HG03196 (cell line): ENCODE measurements at regions not wholly inside any gene's neighbourhood (a gene's known extent, or its start where the extent isn't known, plus 50 kb on each side); places are given as distances from the start of the nearest gene placed in this dataset.
"Not testable (repeated sequence)": the region's sequence is repeated elsewhere in the genome, so short reads cannot be mapped to it uniquely, and the experiment has no call there.

Experiments used
- ATAC-seq: cut with Tn5 transposase; IDR thresholded peaks from one replicate; pipeline ENCODE4 v1.9.1; 2021; ENCODE audit not compliant: unreplicated experiment

DNA sequence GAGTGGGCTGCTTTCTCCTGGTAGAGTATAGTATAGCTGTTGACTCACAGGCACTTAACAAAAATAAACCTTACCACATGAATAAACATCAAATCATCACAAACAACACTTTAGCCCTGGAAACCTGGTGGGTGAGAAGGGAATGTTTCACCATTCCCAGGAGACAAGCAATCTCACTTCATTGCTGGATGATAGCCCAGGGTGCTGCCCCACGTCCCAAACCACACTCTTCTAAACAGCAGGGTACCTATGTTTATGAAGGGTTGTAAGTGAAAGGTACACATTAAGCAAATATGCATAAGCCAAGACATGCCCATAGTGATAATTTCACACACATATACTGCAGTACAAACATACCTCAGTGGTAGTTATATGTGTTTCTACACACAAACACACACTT, 276.2 kb downstream of the FGFR2 start:
- no peak for ATAC-seq

- no peak for ATAC-seq
Observed at GRCh38 chr10:121322776-121323175, 275.5 kb downstream of the FGFR2 start.

DNA sequence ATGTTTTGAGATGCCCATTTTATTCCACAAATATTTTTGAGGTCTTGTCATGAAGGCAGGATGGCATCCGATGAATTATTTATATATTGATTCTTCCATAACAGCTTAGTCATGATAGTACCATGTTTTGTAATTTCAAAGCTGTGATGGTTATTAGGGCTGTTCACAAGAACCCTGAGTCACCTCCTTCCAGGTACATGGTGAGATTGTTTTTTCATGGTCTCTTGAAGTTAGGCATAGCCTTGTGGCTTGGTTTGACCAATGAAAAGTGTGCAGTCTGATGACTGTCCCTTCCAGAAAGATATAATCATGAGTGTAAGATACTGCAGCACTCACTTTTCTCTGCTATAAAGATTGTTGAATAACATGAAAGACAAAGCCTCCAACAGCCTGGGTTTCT, 274.8 kb downstream of the FGFR2 start:
- ATAC-seq = no peak

DNA sequence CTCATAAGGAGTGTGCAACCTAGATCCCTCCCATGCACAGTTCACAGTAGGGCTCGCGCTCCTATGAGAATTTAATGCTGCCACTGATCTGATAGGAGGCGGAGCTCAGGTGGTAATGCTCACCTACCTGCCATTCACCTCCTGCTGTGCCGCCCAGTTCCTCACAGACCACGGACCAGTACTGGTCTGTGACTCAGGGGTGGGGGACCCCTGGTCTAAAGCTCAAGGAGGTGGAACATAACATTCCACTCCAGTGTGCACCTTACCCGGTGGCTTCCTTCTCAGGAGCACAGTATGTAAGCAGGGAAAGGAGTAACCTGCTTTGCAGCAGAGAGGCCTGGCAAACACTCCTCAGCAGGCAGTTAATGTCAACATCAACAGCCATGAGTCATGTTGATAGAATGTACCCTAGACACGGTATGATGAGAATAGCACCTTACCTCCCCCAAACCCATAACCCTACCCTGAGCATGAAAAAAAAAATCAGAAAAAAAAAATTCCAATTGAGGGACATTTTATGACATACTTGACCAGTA, 273.5 kb downstream of the FGFR2 start:
- no peak for ATAC-seq

DNA sequence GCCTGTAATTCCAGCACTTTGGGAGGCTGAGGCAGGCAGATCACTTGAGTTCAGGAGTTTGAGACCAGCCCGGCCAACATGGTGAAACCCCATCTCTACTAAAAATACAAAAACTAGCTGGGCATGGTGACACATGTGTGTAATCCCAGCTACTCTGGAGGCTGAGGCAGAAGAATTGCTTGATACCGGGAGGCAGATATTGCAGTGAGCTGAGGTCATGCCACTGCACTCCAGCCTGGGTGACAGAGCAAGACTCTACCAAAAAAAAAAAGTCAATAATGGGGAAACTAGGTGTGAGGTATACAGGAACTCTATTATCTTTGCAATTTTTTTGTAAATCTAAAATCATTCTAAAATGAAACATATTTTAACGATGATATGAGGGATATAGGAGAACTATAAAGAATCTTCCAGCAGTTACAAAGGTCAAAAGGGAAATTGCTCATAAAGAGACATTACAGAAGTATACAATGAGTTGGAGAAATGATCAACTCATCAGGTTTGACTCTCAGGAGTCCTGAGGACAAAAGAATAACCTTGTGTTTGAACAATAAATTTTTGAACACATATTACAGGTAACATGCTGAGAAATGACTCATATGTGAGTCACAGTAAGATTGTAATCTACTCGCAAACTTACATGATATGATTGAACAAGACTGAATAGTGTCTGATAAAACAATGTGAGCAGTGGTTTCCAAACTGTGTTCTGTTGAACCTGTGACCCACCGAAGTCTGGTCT, 272.6 kb downstream of the FGFR2 start:
- no peak for ATAC-seq

- no peak for ATAC-seq
Observed at GRCh38 chr10:121326905-121327304, 271.3 kb downstream of the FGFR2 start.

GRCh38 chr10:121327727-121328126, 270.5 kb downstream of the FGFR2 start:
- ATAC-seq = no peak

DNA sequence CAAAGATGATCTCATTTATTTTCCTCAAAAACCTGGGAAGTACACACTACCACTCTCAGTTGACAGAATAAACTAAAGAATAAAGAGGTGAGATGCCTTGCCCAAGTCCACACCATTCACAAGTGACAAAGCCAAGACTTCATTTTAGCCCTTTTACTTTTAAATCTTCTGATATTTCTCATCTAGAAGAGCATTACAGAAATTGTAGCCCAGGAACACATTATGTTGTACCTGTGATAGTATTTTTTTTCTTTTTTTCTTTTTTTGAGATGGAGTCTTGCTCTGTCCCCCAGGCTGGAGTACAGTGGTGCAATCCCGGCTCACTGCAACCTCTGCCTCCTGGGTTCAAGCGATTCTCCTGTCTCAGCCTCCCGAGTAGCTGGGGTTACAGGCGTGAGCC, 268.6 kb downstream of the FGFR2 start:
- ATAC-seq = not testable (repeated sequence)

GRCh38 chr10:121330563-121330962, 267.7 kb downstream of the FGFR2 start:
- ATAC-seq = no peak

GRCh38 chr10:121332353-121332752, 265.9 kb downstream of the FGFR2 start:
- no peak for ATAC-seq

- no peak for ATAC-seq
Observed at GRCh38 chr10:121332829-121333765, 265.1 kb downstream of the FGFR2 start.

DNA sequence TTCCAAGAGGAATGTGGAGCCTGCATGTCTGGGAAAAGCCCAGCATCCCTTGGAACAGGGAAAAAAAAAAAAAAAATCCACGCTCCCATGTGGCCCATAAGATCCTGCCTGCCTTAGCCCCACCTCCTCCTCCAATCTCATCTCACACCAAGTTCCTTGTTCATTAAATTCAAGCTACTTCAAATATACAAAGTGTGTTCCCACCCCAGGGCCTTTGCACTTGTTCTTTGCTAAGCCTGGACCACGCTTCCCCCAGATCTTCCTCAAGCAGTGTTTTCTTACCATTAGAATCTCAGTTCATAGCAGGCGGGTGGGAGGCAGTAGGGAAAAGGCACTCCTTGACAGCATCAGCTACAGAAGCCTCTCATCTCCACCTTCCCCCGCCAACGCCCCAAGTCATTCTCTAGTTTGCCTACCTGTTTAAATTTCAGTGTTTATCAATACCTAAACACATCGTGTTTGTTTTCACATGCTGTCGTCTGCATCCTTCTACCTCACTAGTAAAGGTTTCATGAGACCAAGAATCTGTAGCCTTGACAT, 262.8 kb downstream of the FGFR2 start:
- no peak for ATAC-seq

GRCh38 chr10:121337427-121337826, 260.8 kb downstream of the FGFR2 start:
- no peak for ATAC-seq

GRCh38 chr10:121338206-121338980, 259.9 kb downstream of the FGFR2 start:
- no peak for ATAC-seq

DNA sequence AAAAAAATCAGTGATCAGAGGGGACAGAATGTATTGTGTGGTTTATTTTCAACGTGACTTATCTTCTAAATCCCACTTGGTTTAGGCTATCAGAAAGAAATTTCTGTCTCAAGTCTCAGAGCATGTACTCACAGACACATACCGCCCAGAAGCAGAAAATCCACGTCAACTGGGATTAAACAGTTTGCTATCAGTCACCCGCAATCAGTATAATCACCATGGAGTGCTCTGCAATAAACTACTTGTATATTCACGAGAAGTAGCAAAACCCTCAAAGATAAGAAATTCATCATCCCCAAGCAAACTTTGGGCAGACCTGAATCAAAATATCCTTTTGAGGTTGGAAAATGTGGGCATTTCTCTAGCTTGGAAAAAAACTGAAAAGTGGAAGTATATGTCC, 259.1 kb downstream of the FGFR2 start:
- no peak for ATAC-seq

DNA sequence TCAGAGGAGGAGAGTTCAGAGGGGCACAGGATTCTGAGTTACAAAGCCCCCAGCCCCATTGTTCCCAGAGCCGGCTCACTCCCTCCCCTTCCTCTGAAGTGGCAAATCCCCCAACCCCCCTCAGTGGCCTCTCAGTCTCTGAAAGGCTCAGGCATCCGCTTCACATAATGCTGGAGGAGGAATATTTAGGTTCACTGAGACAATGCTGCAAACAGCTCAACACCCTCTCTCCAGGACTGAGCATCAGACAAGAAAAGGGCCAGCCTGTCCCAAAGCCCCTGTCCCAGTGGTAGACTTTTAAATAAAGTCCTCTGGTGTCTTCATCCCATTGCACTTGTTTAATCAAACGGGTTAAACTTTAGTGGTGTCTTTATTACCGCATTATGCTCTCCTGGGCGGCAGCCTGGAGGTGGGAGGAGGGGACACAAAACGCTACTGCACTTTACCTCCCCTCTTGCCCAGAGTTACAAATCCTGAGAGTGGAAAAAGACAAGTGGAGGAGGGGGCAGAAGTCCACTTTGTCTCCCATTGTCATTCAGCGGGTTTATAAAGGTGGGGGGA, 257.9 kb downstream of the FGFR2 start:
- ATAC-seq = no peak

GRCh38 chr10:121351540-121351939, 246.7 kb downstream of the FGFR2 start:
- no peak for ATAC-seq

- ATAC-seq = no peak
Observed at GRCh38 chr10:121352231-121352855, 245.9 kb downstream of the FGFR2 start.

DNA sequence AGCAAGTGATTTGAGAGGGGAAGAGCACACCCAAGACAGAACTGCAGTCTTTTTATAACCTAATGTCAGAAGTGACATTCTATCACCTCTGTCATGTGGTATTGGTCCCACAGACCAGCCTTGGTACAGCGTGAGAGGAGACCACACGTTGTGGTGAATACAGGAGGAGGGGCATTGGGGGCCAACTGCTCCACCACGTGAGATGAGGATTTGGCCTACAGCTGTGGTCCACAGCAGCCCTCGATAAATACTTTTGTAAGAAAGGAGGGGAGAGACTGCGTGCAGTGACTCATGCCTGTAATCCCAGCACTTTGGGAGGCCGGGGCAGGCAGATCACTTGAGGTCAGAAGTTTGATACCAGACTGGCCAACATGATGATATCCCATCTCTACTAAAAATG, 243.1 kb downstream of the FGFR2 start:
- no peak for ATAC-seq

- no peak for ATAC-seq
Observed at GRCh38 chr10:121356183-121356582, 242.1 kb downstream of the FGFR2 start.
